ENCODE measurements at regions not wholly inside any gene's neighbourhood (a gene's known extent, or its start where the extent isn't known, plus 50 kb on each side); places are given as distances from the start of the nearest gene placed in this dataset.

GRCh38 chr4:126268106-126268505, 953.4 kb downstream of the FAT4 start:
- TF ChIP-seq CTCF (IDR thresholded peaks at IDR 0.05; ENCODE audit: low read length) (no peak), EZH2phosphoT487 (IDR thresholded peaks at IDR 0.05; ENCODE audit: low read length) (no peak), EZH2 (optimal IDR thresholded peaks at IDR 0.05; ENCODE audit: low read depth, low read length) (no peak)
